SK-N-SH (cell line): ENCODE measurements at regions not wholly inside any gene's neighbourhood (a gene's known extent, or its start where the extent isn't known, plus 50 kb on each side); places are given as distances from the start of the nearest gene placed in this dataset.
A peak's percentile ranks its signal among the peaks of the same experiment; 100 is the strongest.

Experiments used
- CTCF ChIA-PET: fragments of 300-600, 350-600 bp; formaldehyde crosslinking; extraction: SDS; loops from one replicate; lab custom pipeline; 2021; lab: Yijun Ruan, JAX
- POLR2A ChIA-PET: fragments of 350-600 bp; sonication (Branson Sonifier 250); formaldehyde crosslinking; extraction: SDS; loops from one replicate; lab custom pipeline; 2020; ENCODE audit warnings: antibody characterized with exemption, inconsistent platforms; lab: Yijun Ruan, JAX
- DNase-seq: peaks from one replicate; pipeline ENCODE4 v3.0.0; 2012
- H2AFZ ChIP-seq: fragments of 200-600 bp; sonication (generic); 2 replicates; pipeline ENCODE4 v1.8.1; 2016; ENCODE audit warnings: antibody characterized with exemption, mild to moderate bottlenecking, low read depth
- H3F3A ChIP-seq: fragments of 200-600 bp; sonication (generic); replicated peaks from 2 replicates; pipeline ENCODE3; 2016; ENCODE audit warnings: antibody characterized with exemption, mild to moderate bottlenecking; ENCODE audit not compliant: insufficient read depth
- H3K27ac ChIP-seq, 2 experiments: fragments of 200-500 bp in 1 of 2; fragments of 200-600 bp in 1 of 2; sonication (Bioruptor generic) in 1 of 2; sonication (generic), shearing (Covaris generic) in 1 of 2; 2 replicates each; pipeline versions ENCODE4 v1.5.1 to v1.6.1; 2014 to 2016; ENCODE audit warnings: low read depth in 2 of 2, inconsistent platforms in 1 of 2, low read length in 1 of 2, mild to moderate bottlenecking in 1 of 2, mixed read lengths in 1 of 2
- H3K27me3 ChIP-seq: fragments of 200-600 bp; sonication (generic), shearing (Covaris generic); 2 replicates; pipeline ENCODE4 v1.6.1; 2016; ENCODE audit warnings: mixed run types; ENCODE audit not compliant: insufficient read depth
- H3K36me3 ChIP-seq, 2 experiments: fragments of 200-500 bp in 1 of 2; fragments of 200-600 bp in 1 of 2; sonication (Bioruptor generic) in 1 of 2; sonication (generic) in 1 of 2; replicated peaks in 1 of 2; 2 replicates each; pipeline versions ENCODE3 to v1.5.1; 2014 to 2016; ENCODE audit warnings: low read length in 1 of 2, mild to moderate bottlenecking in 1 of 2; ENCODE audit not compliant: insufficient read depth in 2 of 2, control insufficient read depth in 1 of 2
- H3K4me1 ChIP-seq, 2 experiments: fragments of 200-500 bp in 1 of 2; fragments of 200-600 bp in 1 of 2; sonication (Bioruptor generic) in 1 of 2; sonication (generic), shearing (Covaris generic) in 1 of 2; 2 replicates each; pipeline versions ENCODE4 v1.5.1 to v1.6.1; 2014 to 2016; ENCODE audit warnings: low read depth in 1 of 2, low read length in 1 of 2, mixed run types in 1 of 2; ENCODE audit not compliant: insufficient read depth in 2 of 2, control insufficient read depth in 1 of 2
- H3K4me2 ChIP-seq: fragments of 200-600 bp; sonication (generic), shearing (Covaris generic); 2 replicates; pipeline ENCODE4 v1.6.1; 2017; ENCODE audit warnings: mixed run types
- H3K4me3 ChIP-seq, 2 experiments: fragments of 200-500 bp in 1 of 2; fragments of 200-600 bp in 1 of 2; sonication (Bioruptor generic) in 1 of 2; sonication (generic), shearing (Covaris generic) in 1 of 2; 2 replicates each; pipeline versions ENCODE4 v1.5.1 to v1.8.1; 2014 to 2016; ENCODE audit warnings: low read depth in 2 of 2, inconsistent platforms in 1 of 2, low read length in 1 of 2, mild to moderate bottlenecking in 1 of 2, mixed read lengths in 1 of 2, moderate library complexity in 1 of 2
- H3K79me2 ChIP-seq: fragments of 200-600 bp; sonication (generic); 2 replicates; pipeline ENCODE4 v1.8.1; 2017; ENCODE audit warnings: mild to moderate bottlenecking; ENCODE audit not compliant: insufficient read depth
- H3K9ac ChIP-seq: fragments of 200-600 bp; sonication (generic); 2 replicates; pipeline ENCODE4 v1.6.1; 2017; ENCODE audit warnings: mixed run types
- H3K9me2 ChIP-seq: fragments of 200-600 bp; sonication (generic); 2 replicates; pipeline ENCODE4 v1.6.1; 2017; ENCODE audit warnings: mixed run types
- H3K9me3 ChIP-seq: fragments of 200-600 bp; sonication (generic); 2 replicates; pipeline ENCODE4 v1.6.1; 2017; ENCODE audit warnings: mixed run types, mild to moderate bottlenecking, moderate library complexity
- H4K20me1 ChIP-seq: fragments of 200-600 bp; sonication (generic); 2 replicates; pipeline ENCODE4 v1.6.1; 2017; ENCODE audit warnings: mild to moderate bottlenecking, mixed run types; ENCODE audit not compliant: insufficient read depth
- EP300 ChIP-seq, 2 experiments: IDR thresholded peaks; 2 replicates each; pipeline versions ENCODE4 v1.4.0 to v1.6.1; 2012; ENCODE audit warnings: borderline replicate concordance in 1 of 2, low read depth in 1 of 2, low read length in 1 of 2
- EZH2phosphoT487 ChIP-seq: fragments of 200-600 bp; sonication (generic); IDR thresholded peaks from 2 replicates; pipeline ENCODE4 v1.6.1; 2017; ENCODE audit warnings: low read depth, mixed run types, mild to moderate bottlenecking, antibody characterized with exemption, moderate library complexity, borderline replicate concordance
- FOSL2 ChIP-seq: IDR thresholded peaks from 2 replicates; pipeline ENCODE4 v1.4.0; 2012; ENCODE audit warnings: low read depth, mild to moderate bottlenecking, moderate library complexity, borderline replicate concordance
- GABPA ChIP-seq: IDR thresholded peaks from 2 replicates; pipeline ENCODE4 v1.4.0; 2012; ENCODE audit warnings: low read depth, mild to moderate bottlenecking
- MXI1 ChIP-seq: IDR thresholded peaks from 2 replicates; pipeline ENCODE4 v1.6.1; 2012; ENCODE audit warnings: mild to moderate bottlenecking, low read depth, low read length, improper control_type of control experiment
- POLR2AphosphoS5 ChIP-seq: IDR thresholded peaks from 2 replicates; pipeline ENCODE4 v1.6.1; 2012; ENCODE audit warnings: low read depth, low read length
- RXRA ChIP-seq: IDR thresholded peaks from 2 replicates; pipeline ENCODE4 v1.4.0; 2012; ENCODE audit warnings: low read depth, mild to moderate bottlenecking, borderline replicate concordance
- SMC3 ChIP-seq: IDR thresholded peaks from 2 replicates; pipeline ENCODE4 v1.6.1; 2012; ENCODE audit warnings: low read depth, low read length, improper control_type of control experiment
- TCF12 ChIP-seq: IDR thresholded peaks from 2 replicates; pipeline ENCODE4 v1.4.0; 2012
- WGBS: methylation state at CpG from one replicate; pipeline ENCODE4 v1.1.6; 2017; ENCODE audit warnings: low lambda C conversion rate; 5-methylcytosine and 5-hydroxymethylcytosine counted together
- TF ChIP-seq, protein P1 (sequence below): fragments of 150-350 bp; IDR thresholded peaks from 2 replicates; pipeline ENCODE4 v1.6.1; 2016; ENCODE audit warnings: mild to moderate bottlenecking, low read depth, low read length
- TF ChIP-seq, protein P2 (sequence below): IDR thresholded peaks from 2 replicates; pipeline ENCODE4; 2012

DNA sequence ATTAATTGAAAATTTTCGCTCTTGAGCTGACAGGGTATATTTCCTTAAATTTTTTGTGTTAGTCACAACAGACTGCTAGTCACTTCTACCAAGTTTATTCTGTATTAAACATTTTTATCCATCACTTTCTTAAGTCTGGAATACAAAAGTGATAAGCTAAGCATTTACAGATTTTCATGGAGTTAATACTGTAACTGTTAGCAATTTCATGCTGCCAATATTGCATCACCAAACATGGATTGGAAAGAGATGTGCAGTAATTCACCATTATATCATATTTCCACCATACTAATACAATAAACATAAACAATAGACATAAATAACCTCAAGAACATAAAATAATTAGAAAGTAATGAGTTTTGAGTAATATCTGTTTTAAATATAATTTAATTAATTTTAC lies 854.0 kb upstream of the CITED2 start:
- no peak overlapping the region for H3K27ac ChIP-seq
- peaks cover 21% of the 10 kb centered on the region for H3F3A ChIP-seq
- POLR2A ChIA-PET: no interaction called here
- CTCF ChIA-PET: interaction anchor here (1.0 kb wide), 1 partner anchor 20 kb away, joined by 3 read pairs; no protein-coding TSS in a partner anchor
- TF ChIP-seq EZH2phosphoT487: no peak
- TF ChIP-seq, protein P1, sequence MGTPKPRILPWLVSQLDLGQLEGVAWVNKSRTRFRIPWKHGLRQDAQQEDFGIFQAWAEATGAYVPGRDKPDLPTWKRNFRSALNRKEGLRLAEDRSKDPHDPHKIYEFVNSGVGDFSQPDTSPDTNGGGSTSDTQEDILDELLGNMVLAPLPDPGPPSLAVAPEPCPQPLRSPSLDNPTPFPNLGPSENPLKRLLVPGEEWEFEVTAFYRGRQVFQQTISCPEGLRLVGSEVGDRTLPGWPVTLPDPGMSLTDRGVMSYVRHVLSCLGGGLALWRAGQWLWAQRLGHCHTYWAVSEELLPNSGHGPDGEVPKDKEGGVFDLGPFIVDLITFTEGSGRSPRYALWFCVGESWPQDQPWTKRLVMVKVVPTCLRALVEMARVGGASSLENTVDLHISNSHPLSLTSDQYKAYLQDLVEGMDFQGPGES: no peak
- TF ChIP-seq GABPA: no peak
- TF ChIP-seq POLR2AphosphoS5: no peak
- no peak for TF ChIP-seq FOSL2
- no peak for TF ChIP-seq RXRA
- no peak for TF ChIP-seq SMC3
- TF ChIP-seq MXI1: no peak
- TF ChIP-seq, all 33 proteins: peak for 0
- 90% methylated on average over 1 of the region's 1 CpG for WGBS
- no peaks in the 10 kb centered on the region for H3K79me2 ChIP-seq
- no peak for DNase-seq
- H3K4me1 ChIP-seq: peaks cover 2 to 19% of the 10 kb centered on the region in 2 experiments; a peak in 2 of 4 replicates
- H3K9me3 ChIP-seq: 0 out of 2 replicates have a peak, but pooled peaks cover 5% of the 10 kb centered on the region
- no peaks in the 10 kb centered on the region for H3K27me3 ChIP-seq
- no peak overlapping the region for H3K4me3 ChIP-seq
- no peaks in the 10 kb centered on the region for H3K9me2 ChIP-seq
- no peaks in the 10 kb centered on the region for H3K36me3 ChIP-seq
- H3K4me2 ChIP-seq: no peak overlapping the region
- H2AFZ ChIP-seq: no peak overlapping the region
- no peak overlapping the region for H3K9ac ChIP-seq
- no peaks in the 10 kb centered on the region for H4K20me1 ChIP-seq

DNA sequence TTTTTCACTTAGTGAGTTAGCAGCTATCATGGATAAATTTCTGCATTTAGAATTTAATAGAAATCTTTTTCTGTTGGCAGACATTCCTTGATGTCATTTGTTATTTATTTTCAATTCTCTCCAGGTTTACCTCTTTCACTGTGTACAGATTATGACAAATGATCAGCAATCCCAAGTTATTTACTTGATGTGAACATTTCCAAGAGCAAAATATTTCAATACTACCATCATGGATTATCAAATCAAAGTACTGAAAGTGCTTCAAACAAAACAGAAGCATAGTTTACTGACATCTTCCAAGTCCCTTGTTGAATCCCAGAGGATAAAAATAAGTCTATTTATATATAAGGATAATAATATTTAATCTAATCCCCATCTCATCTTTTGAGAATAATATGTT lies 852.2 kb upstream of the CITED2 start:
- Histone ChIP-seq H3K9ac (no peak overlapping the region), H3K4me1 (peaks cover 2 to 19% of the 10 kb centered on the region in 2 experiments; a peak in 2 of 4 replicates), H3K79me2 (no peaks in the 10 kb centered on the region), H4K20me1 (no peaks in the 10 kb centered on the region), H3K4me3 (no peak overlapping the region), H3F3A (peaks cover 21% of the 10 kb centered on the region)
- POLR2A ChIA-PET: no interaction called here
- TF ChIP-seq EZH2phosphoT487: no peak
- peak; percentile 8 to 48; a peak in 2 of 4 replicates for TF ChIP-seq EP300 (IDR thresholded peaks at IDR 0.05; ENCODE audit: borderline replicate concordance in 1 of 2, low read depth in 1 of 2, low read length in 1 of 2)
- peak; percentile 47 for TF ChIP-seq TCF12
- TF ChIP-seq, protein P2, sequence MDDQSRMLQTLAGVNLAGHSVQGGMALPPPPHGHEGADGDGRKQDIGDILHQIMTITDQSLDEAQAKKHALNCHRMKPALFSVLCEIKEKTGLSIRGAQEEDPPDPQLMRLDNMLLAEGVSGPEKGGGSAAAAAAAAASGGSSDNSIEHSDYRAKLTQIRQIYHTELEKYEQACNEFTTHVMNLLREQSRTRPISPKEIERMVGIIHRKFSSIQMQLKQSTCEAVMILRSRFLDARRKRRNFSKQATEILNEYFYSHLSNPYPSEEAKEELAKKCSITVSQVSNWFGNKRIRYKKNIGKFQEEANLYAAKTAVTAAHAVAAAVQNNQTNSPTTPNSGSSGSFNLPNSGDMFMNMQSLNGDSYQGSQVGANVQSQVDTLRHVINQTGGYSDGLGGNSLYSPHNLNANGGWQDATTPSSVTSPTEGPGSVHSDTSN: peak; percentile 67
- TF ChIP-seq, all 33 proteins: peak for 3
- Histone ChIP-seq H3K4me2 (no peak overlapping the region), H3K27me3 (no peaks in the 10 kb centered on the region), H2AFZ (0 out of 2 replicates have a peak overlapping the region, but pooled peaks have one; percentile 7), H3K27ac (peak overlapping the region; percentile 70 to 83; a peak in 3 of 4 replicates), H3K9me3 (no peaks in the 10 kb centered on the region), H3K36me3 (no peaks in the 10 kb centered on the region), H3K9me2 (no peaks in the 10 kb centered on the region)
- CTCF ChIA-PET: interaction anchor here (0.6 kb wide), 1 partner anchor 1032 kb away, joined by 3 read pairs; no protein-coding TSS in a partner anchor
- DNase-seq: no peak
